ENCODE measurements at regions not wholly inside any gene's neighbourhood (a gene's known extent, or its start where the extent isn't known, plus 50 kb on each side); places are given as distances from the start of the nearest gene placed in this dataset.

DNA sequence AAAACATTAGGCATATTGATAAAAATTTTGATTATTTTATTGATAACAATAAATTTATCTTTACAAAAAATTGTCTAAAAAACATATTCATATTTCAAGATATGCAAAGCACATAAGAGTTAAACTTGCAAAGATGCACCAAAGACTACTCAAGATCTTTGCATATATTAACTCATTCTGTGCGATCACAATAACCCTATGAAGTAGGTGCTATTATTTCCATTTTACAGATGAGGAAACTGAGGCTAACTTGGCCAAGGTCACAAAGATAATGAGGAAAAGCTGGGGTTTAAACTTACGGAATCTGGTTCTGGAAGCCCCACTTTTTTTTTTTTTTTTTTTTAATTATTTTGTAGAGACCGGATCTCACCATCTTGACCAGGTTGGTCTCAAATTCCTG lies 94.4 kb upstream of the SERTAD2 start:
- TF ChIP-seq SIX5 (IDR thresholded peaks at IDR 0.05; ENCODE audit: low read depth, low read length) (no peak), TCF12 (IDR thresholded peaks at IDR 0.05; ENCODE audit: low read depth, low read length) (no peak), CREB1 (IDR thresholded peaks at IDR 0.05) (no peak), TEAD4 (IDR thresholded peaks at IDR 0.05; ENCODE audit: low read depth, low read length) (no peak), RFX5 (IDR thresholded peaks at IDR 0.05; ENCODE audit: borderline replicate concordance, low read depth, low read length) (no peak), EP300 (IDR thresholded peaks at IDR 0.05; ENCODE audit: borderline replicate concordance in 1 of 2, low read depth in 2 of 2, low read length in 2 of 2) (no peak), JUN (IDR thresholded peaks at IDR 0.05; ENCODE audit: low read depth, low read length) (no peak), SP2 (IDR thresholded peaks at IDR 0.05; ENCODE audit: low read length) (no peak), RBBP5 (IDR thresholded peaks at IDR 0.05; ENCODE audit: borderline replicate concordance, low read depth, low read length) (no peak), FOSL1 (IDR thresholded peaks at IDR 0.05; ENCODE audit: insufficient read depth, low read depth, low read length) (no peak), JUND (IDR thresholded peaks at IDR 0.05; ENCODE audit: low read length) (no peak)
- TF ChIP-seq, protein P1, sequence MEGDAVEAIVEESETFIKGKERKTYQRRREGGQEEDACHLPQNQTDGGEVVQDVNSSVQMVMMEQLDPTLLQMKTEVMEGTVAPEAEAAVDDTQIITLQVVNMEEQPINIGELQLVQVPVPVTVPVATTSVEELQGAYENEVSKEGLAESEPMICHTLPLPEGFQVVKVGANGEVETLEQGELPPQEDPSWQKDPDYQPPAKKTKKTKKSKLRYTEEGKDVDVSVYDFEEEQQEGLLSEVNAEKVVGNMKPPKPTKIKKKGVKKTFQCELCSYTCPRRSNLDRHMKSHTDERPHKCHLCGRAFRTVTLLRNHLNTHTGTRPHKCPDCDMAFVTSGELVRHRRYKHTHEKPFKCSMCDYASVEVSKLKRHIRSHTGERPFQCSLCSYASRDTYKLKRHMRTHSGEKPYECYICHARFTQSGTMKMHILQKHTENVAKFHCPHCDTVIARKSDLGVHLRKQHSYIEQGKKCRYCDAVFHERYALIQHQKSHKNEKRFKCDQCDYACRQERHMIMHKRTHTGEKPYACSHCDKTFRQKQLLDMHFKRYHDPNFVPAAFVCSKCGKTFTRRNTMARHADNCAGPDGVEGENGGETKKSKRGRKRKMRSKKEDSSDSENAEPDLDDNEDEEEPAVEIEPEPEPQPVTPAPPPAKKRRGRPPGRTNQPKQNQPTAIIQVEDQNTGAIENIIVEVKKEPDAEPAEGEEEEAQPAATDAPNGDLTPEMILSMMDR (IDR thresholded peaks at IDR 0.05; ENCODE audit: control extremely low read depth in 1 of 3, insufficient read depth in 1 of 3, low read depth in 1 of 3, low read length in 3 of 3): no peak

All from H1 (cell line).